C4-2B (cell line): ENCODE measurements at regions not wholly inside any gene's neighbourhood (a gene's known extent, or its start where the extent isn't known, plus 50 kb on each side); places are given as distances from the start of the nearest gene placed in this dataset.

Experiments
- CTCF ChIP-seq: fragments of 450-650 bp; conservative IDR thresholded peaks from 2 replicates; pipeline ENCODE4 v1.5.1; 2017; ENCODE audit warnings: mild to moderate bottlenecking
- ZFX ChIP-seq: fragments of 450-650 bp; IDR thresholded peaks from 2 replicates; pipeline ENCODE4 v1.6.1; 2017

GRCh38 chr2:56508662-56509061, 324.9 kb downstream of the CCDC85A start:
- TF ChIP-seq CTCF (no peak), ZFX (no peak)
